ENCODE measurements at regions not wholly inside any gene's neighbourhood (a gene's known extent, or its start where the extent isn't known, plus 50 kb on each side); places are given as distances from the start of the nearest gene placed in this dataset.

DNA sequence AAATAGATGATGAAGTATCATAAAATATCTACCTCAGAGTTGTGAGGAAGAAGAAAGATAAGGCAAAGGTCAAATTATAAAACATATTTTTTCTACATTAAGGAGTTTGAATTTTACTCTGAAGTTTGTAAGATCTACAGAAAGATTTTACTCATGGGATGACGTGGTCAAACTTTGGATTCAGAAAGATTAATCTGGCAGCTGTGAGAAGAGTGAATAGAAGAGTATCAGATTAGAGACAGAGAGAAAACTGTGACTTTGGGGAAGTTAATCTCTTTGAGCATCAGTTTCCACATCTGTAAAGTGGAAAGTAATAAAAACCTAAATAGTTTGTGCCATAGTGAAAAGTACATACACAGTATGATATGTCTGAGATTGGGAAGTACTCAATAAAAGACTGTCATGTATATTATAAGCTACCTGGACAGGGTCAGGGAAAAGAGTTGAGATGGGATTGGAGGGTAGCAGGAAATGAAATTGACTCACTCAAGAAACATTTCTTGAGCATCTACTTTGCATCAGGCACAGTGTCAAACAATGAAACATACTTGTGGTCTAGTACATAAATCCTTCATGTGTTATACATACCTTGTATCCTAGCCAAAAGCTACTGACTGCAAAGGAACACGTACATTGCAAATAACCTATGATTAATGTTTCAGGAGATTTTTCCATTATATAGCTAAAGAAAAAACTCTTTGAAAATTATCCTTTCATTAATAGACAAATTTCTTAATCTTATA, 222.1 kb downstream of the TMEM200A start:
- intact Hi-C loops (cut with DNase I), result no loop called here

DNA sequence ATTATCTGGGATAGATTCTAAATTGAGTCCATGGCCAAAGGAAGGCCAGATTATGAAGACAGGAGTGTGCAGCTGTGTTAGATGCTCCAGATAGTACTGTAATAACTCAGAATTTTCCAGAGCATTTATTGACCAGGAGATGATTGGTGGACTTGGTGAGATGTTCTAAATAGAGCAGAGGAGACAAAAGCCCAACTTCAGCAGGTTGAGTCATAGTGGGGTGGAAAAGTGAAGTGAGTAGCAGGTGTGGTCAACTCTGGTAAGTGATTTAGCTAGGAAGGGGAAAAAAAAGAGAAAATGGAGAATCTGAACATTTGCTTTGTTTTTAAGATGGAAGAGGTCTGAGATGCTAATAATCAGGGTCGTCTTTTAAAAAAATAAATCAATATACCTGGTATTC, 227.4 kb downstream of the TMEM200A start:
- intact Hi-C loops (cut with DNase I), result no loop called here
- H3K27me3 ChIP-seq, result no peaks in the 10 kb centered on the region
- no peak overlapping the region for H3K4me3 ChIP-seq
- DNase-seq (no peak), ATAC-seq (no peak)
- TF ChIP-seq, protein P1, sequence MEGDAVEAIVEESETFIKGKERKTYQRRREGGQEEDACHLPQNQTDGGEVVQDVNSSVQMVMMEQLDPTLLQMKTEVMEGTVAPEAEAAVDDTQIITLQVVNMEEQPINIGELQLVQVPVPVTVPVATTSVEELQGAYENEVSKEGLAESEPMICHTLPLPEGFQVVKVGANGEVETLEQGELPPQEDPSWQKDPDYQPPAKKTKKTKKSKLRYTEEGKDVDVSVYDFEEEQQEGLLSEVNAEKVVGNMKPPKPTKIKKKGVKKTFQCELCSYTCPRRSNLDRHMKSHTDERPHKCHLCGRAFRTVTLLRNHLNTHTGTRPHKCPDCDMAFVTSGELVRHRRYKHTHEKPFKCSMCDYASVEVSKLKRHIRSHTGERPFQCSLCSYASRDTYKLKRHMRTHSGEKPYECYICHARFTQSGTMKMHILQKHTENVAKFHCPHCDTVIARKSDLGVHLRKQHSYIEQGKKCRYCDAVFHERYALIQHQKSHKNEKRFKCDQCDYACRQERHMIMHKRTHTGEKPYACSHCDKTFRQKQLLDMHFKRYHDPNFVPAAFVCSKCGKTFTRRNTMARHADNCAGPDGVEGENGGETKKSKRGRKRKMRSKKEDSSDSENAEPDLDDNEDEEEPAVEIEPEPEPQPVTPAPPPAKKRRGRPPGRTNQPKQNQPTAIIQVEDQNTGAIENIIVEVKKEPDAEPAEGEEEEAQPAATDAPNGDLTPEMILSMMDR (IDR thresholded peaks at IDR 0.05), result no peak
- no peak overlapping the region for H3K27ac ChIP-seq
- no peaks in the 10 kb centered on the region for H3K36me3 ChIP-seq
- no peaks in the 10 kb centered on the region for H3K9me3 ChIP-seq
- H3K4me1 ChIP-seq, result no peaks in the 10 kb centered on the region

More for the DNA sequence above, 222.1 kb downstream of the TMEM200A start:
- Histone ChIP-seq H3K36me3 (no peaks in the 10 kb centered on the region), H3K27me3 (no peaks in the 10 kb centered on the region), H3K27ac (no peak overlapping the region), H3K4me3 (no peak overlapping the region), H3K4me1 (no peaks in the 10 kb centered on the region), H3K9me3 (no peaks in the 10 kb centered on the region)
- TF ChIP-seq, protein P1 (IDR thresholded peaks at IDR 0.05), result no peak
- no peak for DNase-seq
- no peak for ATAC-seq

DNA sequence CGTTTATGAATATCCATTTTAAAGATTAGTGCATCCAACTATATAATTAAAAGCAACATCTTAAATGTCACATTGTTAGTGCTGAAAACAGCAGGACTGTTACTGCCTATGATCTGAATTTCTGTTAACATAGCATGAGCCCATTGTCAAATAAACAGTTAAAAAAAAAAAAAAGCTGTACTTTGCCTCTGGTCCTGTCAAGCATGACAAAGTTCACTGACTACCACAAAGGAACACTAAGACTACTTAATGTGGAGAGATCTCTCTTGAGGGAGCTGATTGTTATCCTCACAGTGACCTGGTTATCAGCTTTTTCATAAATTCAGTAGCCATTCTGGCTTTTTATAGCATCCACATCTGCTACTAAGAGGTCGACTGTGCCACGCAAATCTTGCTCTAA, 228.1 kb downstream of the TMEM200A start:
- H3K27me3 ChIP-seq, result no peaks in the 10 kb centered on the region
- no peak overlapping the region for H3K4me3 ChIP-seq
- intact Hi-C loops (cut with DNase I), result no loop called here
- H3K9me3 ChIP-seq, result no peaks in the 10 kb centered on the region
- TF ChIP-seq, protein P1 (IDR thresholded peaks at IDR 0.05), result no peak
- no peaks in the 10 kb centered on the region for H3K36me3 ChIP-seq
- no peak for ATAC-seq
- DNase-seq, result no peak
- H3K4me1 ChIP-seq, result no peaks in the 10 kb centered on the region
- H3K27ac ChIP-seq, result no peak overlapping the region

DNA sequence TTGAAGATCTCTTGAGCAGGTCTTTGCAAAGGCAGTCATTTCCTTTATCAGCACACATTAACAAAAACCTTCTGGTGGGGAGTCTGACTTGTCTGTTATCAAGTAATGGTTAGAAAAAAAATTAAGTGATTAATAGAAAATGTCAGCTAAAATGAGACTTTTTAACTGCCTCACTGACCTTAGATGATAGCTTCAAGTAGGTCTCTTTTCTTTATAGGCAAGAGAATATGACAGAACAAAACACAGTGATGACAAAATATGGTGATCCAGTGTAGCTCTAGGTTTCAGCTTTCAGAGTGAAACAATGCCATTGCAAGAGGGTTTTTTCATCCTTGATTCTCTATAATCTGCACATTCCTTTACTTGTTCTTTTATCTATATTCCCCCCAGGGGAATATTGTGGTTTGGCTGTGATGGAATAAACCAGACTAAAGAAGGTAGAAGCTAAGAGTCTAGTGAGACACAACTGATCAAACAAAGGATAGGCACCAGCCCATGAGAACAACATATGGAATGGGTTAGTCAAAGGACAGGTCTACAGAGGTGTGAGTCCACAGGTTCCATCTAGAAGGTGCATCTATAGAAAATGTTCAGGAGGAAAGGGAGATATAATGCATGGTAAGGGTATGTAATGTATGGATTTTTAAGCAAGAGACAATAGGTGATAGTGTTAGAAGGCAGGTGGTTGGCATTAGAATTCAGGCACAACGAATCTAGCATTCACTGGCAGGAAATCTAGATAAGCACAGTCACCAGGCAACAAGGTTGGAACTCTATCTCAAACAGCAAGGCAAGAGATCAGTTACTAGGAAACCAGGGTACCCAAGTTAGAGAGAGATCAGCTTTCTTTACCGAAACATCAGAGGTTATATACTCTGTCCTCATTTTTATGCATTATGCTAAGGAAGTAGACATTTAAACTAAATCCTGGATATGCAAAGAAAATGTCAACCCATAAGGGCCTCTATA, 228.9 kb upstream of the SMLR1 start:
- DNase-seq, result no peak
- H3K27ac ChIP-seq, result no peak overlapping the region
- H3K9me3 ChIP-seq, result no peaks in the 10 kb centered on the region
- no peak for ATAC-seq
- no peaks in the 10 kb centered on the region for H3K4me1 ChIP-seq
- TF ChIP-seq, protein P1 (IDR thresholded peaks at IDR 0.05), result no peak
- no peak overlapping the region for H3K4me3 ChIP-seq
- H3K36me3 ChIP-seq, result no peaks in the 10 kb centered on the region
- H3K27me3 ChIP-seq, result no peaks in the 10 kb centered on the region
- intact Hi-C loops (cut with DNase I), result no loop called here

DNA sequence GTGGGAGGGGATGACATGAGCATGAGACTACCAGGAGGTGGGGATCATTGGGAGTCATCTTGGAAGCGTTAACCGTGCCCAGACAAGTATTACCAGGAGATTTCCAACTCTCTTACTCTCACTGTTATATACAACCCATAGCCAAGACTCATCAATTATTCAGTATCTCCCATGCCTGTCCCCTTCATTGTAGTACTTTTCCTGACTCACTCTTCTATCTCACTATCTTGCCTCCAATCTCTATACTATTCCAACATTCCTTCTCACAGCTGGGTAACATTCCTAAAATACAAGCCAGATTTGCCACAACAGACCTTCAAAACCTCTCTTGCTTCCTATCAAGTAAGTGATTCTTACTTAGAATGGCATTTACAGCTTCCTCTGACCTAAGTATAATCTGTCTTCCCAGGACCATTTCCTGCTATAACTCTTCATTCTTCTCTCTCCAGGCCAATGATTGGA, 226.3 kb upstream of the SMLR1 start:
- Histone ChIP-seq H3K9me3 (no peaks in the 10 kb centered on the region), H3K36me3 (no peaks in the 10 kb centered on the region), H3K4me3 (no peak overlapping the region), H3K27me3 (no peaks in the 10 kb centered on the region), H3K27ac (no peak overlapping the region), H3K4me1 (no peaks in the 10 kb centered on the region)
- TF ChIP-seq, protein P1 (IDR thresholded peaks at IDR 0.05), result no peak
- DNase-seq (no peak), ATAC-seq (no peak)
- intact Hi-C loops (cut with DNase I), result no loop called here
